AG10803 (cell line): ENCODE measurements at regions not wholly inside any gene's neighbourhood (a gene's known extent, or its start where the extent isn't known, plus 50 kb on each side); places are given as distances from the start of the nearest gene placed in this dataset.

ENCODE experiments used
- DNase-seq: peaks from one replicate; pipeline ENCODE4 v3.0.0; 2010; ENCODE audit warnings: low read depth
- H3K4me3 ChIP-seq: 2 replicates; pipeline ENCODE4 v1.5.1; 2011; ENCODE audit warnings: mild to moderate bottlenecking, low read length, control low read depth
- TF ChIP-seq, protein P1 (sequence below): conservative IDR thresholded peaks from 2 replicates; pipeline ENCODE4 v1.5.1; 2011; ENCODE audit warnings: mild to moderate bottlenecking, low read length, control low read depth, inconsistent platforms

DNA sequence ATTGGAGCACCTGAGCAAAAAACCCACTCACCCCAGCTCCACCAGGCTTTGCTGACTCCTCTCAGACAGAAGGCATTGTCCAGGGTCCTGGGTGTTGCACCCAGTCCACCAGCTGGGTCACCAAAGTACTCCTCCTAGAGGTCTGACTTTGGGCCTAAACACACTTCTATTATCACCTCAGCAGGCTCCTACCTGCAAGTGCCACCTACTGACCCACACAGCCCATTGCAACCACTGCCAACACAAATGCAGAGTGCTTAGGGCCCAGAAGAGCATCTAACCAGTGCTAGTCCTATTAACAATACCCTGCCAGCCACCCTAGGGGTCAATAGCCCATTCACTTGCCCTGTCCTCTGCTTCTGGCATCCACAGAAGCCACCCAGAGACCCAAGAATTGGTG is 178.1 kb downstream of the DDX3Y start:
- no peak overlapping the region for H3K4me3 ChIP-seq
- no peak for DNase-seq
- TF ChIP-seq, protein P1, sequence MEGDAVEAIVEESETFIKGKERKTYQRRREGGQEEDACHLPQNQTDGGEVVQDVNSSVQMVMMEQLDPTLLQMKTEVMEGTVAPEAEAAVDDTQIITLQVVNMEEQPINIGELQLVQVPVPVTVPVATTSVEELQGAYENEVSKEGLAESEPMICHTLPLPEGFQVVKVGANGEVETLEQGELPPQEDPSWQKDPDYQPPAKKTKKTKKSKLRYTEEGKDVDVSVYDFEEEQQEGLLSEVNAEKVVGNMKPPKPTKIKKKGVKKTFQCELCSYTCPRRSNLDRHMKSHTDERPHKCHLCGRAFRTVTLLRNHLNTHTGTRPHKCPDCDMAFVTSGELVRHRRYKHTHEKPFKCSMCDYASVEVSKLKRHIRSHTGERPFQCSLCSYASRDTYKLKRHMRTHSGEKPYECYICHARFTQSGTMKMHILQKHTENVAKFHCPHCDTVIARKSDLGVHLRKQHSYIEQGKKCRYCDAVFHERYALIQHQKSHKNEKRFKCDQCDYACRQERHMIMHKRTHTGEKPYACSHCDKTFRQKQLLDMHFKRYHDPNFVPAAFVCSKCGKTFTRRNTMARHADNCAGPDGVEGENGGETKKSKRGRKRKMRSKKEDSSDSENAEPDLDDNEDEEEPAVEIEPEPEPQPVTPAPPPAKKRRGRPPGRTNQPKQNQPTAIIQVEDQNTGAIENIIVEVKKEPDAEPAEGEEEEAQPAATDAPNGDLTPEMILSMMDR = no peak

DNA sequence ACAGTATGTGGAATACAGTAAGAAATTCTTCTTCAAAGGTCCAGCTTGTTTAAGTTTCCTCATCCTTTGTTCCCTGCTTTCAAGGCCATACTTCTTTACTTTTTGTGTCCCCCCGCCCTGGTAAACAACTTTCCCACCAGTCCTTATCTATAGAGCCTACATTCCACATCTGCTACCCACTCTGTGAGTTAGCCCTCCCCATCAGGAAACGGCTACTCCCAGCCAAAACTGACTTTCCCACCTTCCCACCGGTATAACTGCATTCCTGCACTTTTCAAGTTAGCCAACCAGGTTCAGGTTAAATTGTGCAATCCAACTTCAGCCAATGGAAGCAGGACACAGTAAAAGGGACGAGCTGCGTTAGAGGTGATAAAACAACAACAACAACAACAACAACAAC is 186.9 kb downstream of the DDX3Y start:
- TF ChIP-seq, protein P1 = no peak
- no peak overlapping the region for H3K4me3 ChIP-seq
- no peak for DNase-seq

DNA sequence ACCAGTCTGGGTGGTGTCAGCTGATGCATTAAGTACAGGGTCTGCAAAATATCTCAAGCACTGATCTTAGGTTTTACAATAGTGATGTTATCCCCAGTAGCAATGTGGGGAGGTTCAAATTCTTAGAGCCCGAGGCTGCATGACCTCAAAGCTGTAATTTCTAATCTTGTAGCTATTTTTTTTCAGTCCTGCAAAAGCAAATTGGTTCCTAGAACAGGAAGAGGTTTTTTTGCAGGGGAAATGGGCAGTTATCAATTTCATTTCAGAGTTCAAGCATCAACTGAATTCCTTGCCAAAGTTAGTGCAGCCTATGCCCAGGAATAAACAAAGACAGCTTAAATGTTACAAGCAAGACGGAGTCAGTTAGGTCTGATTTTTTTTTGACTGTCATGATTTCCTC is 188.3 kb downstream of the DDX3Y start:
- TF ChIP-seq, protein P1 = no peak
- no peak overlapping the region for H3K4me3 ChIP-seq
- DNase-seq = no peak

DNA sequence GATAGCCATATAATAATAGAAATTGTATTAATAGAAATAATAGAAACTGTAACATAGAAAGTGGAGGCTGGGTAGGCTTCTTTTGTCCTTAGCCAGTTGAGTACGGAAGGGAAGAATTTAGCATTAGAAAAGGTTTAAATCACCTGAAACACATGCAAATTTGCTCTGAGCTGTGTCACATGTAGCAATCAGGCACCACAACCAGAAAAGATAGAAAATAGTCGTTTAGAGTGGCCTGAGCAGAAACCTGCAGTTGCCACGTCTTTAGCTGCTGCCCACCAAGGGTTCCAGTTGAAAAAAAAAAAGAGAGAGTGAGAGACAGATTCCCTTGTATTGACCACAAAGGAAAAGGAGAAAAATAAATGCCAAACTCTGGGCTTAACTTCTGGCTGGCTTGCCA is 188.8 kb downstream of the DDX3Y start:
- TF ChIP-seq, protein P1 = no peak
- no peak for DNase-seq

DNA sequence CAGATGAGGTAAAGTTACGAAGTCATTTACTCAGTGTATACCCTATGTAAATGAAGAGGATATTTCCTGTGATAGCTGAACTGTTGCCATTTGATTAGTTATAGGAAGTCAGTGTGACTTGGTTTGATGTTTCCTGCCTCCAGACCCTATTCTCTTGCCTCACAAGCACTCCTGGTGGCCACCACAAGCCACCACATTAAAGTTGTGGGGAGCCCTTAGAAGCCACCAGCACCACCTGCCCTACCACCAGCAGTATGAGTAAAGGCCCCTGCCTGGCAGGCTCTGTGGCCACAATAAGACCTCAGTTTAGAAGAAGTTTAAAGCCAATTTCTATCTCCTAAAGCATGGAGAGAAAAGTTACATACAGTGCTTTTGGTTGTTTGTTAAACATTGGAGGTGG is 189.7 kb downstream of the DDX3Y start:
- DNase-seq = no peak
- TF ChIP-seq, protein P1 = no peak

More for the DNA sequence above, 188.8 kb downstream of the DDX3Y start:
- no peak overlapping the region for H3K4me3 ChIP-seq

DNA sequence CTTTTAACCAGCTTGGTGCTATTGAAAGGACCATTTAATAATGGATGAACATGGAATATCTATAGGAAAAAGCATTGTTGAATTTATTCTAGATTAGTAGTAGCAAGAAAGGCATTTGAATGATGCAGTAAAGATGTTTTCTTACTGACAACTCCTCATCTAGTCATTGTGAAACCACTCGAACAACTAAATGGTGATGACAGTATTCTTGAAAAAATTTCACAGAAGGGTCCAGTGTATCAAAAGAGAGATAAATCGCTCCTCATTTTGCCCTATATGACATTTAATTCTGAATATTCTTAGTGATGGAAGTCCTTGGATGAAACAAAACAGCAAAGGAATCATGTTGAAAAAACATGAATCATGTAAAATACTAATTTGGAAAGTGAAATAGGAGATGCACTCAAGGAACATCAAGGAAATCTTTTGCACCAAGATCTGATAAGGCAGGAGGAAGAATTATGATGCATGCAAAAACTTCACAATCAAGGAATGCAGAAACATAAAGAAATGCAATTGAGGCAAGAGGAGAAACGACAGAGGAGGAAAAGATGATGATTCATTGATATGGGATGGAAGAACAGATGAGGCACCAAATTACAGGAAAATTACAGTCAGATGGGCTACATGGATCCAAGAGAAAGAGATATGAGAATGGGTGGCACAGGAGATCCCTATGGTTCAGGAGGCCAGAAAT is 190.4 kb downstream of the DDX3Y start:
- no peak overlapping the region for H3K4me3 ChIP-seq
- DNase-seq = peak; percentile 26
- TF ChIP-seq, protein P1 = no peak

More for the DNA sequence above, 189.7 kb downstream of the DDX3Y start:
- no peak overlapping the region for H3K4me3 ChIP-seq

DNA sequence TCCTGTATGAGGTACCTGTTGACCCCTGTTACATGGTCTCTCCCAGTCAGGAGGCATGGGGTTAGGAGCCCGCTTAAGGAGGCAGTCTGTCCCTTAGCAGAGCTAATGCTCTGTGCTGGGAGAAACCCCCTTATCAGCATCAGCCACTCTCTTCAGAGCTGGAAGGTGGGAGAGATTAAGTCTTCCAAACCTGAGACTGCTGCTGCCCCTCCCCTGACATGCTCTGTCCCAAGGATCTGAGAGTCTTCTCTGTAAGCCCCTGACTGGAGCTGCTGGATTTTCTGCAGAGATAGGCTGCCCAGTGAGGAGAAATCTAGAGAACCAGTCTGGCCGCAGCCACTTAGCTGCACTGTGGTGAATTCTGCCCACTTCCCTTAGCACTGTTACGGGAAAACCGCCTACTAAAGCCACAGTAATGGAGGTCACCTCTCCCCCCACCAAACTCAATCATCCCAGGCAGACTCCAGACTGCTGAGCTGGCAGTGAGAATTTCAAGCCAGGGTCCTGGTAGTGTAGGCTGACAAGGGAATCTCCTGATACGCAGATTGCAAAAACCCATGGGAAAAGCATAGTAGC is 222.3 kb downstream of the DDX3Y start:
- TF ChIP-seq, protein P1 = no peak
- DNase-seq = no peak
- no peak overlapping the region for H3K4me3 ChIP-seq
